Smooth muscle cell (in vitro differentiated cells): ENCODE measurements at regions not wholly inside any gene's neighbourhood (a gene's known extent, or its start where the extent isn't known, plus 50 kb on each side); places are given as distances from the start of the nearest gene placed in this dataset.

Experiments
- DNase-seq: peaks from one replicate; lab custom pipeline; 2025; ENCODE audit not compliant: unreplicated experiment; lab: John Stamatoyannopoulos, UW
- H2AFZ ChIP-seq: fragments of 200-600 bp; sonication (generic); 2 replicates; pipeline ENCODE4 v1.6.0; 2016; ENCODE audit warnings: antibody characterized with exemption, low read depth, mild to moderate bottlenecking
- H3F3A ChIP-seq: fragments of 200-600 bp; sonication (generic); 2 replicates; pipeline ENCODE4 v1.6.0; 2017; ENCODE audit warnings: antibody characterized with exemption, low read depth
- H3K27ac ChIP-seq: fragments of 200-600 bp; sonication (generic); 2 replicates; pipeline ENCODE4 v1.5.1; 2016; ENCODE audit warnings: low read depth, mild to moderate bottlenecking
- H3K27me3 ChIP-seq: fragments of 200-600 bp; sonication (generic); 2 replicates; pipeline ENCODE4 v1.6.1; 2016; ENCODE audit warnings: low read depth, mild to moderate bottlenecking
- H3K36me3 ChIP-seq: fragments of 200-600 bp; sonication (generic); 2 replicates; pipeline ENCODE4 v1.5.1; 2016; ENCODE audit warnings: low read depth
- H3K4me1 ChIP-seq: fragments of 200-600 bp; sonication (generic); 2 replicates; pipeline ENCODE4 v1.5.1; 2016; ENCODE audit warnings: low read depth
- H3K4me2 ChIP-seq: fragments of 200-600 bp; sonication (generic); 2 replicates; pipeline ENCODE4 v1.6.0; 2016; ENCODE audit warnings: mild to moderate bottlenecking
- H3K4me3 ChIP-seq: fragments of 200-600 bp; sonication (generic); 2 replicates; pipeline ENCODE4 v1.5.1; 2016; ENCODE audit warnings: mild to moderate bottlenecking
- H3K79me2 ChIP-seq: fragments of 200-600 bp; sonication (generic); 2 replicates; pipeline ENCODE4 v1.6.0; 2016; ENCODE audit warnings: low read depth, mild to moderate bottlenecking
- H3K9ac ChIP-seq: fragments of 200-600 bp; sonication (generic); 2 replicates; pipeline ENCODE4 v1.6.0; 2016; ENCODE audit warnings: low read depth
- H3K9me3 ChIP-seq: fragments of 200-600 bp; sonication (generic); replicated peaks from 2 replicates; pipeline ENCODE4 v1.5.1; 2016; ENCODE audit warnings: low read depth
- H4K20me1 ChIP-seq: fragments of 200-600 bp; sonication (generic); 2 replicates; pipeline ENCODE4 v1.6.0; 2016; ENCODE audit warnings: low read depth
- CTCF ChIP-seq: fragments of 200-600 bp; sonication (generic); IDR thresholded peaks from 2 replicates; pipeline ENCODE4 v1.5.1; 2017; ENCODE audit warnings: borderline replicate concordance, mild to moderate bottlenecking, antibody characterized with exemption; ENCODE audit not compliant: insufficient read depth, poor library complexity, severe bottlenecking
- WGBS: methylation state at CpG from one replicate; pipeline ENCODE4 v1.1.7; 2016; ENCODE audit warnings: low lambda C conversion rate; 5-methylcytosine and 5-hydroxymethylcytosine counted together

GRCh38 chr4:77354550-77354949, 197.5 kb downstream of the CCNG2 start:
- TF ChIP-seq CTCF: no peak
- no peaks in the 10 kb centered on the region for H3K9me3 ChIP-seq
- H3K27me3 ChIP-seq: peaks cover 7% of the 10 kb centered on the region
- H4K20me1 ChIP-seq: no peaks in the 10 kb centered on the region
- no peak overlapping the region for H3K9ac ChIP-seq
- H3K4me1 ChIP-seq: no peaks in the 10 kb centered on the region
- H3F3A ChIP-seq: no peaks in the 10 kb centered on the region
- no peaks in the 10 kb centered on the region for H3K79me2 ChIP-seq
- no peak overlapping the region for H3K4me3 ChIP-seq
- H3K27ac ChIP-seq: no peak overlapping the region
- DNase-seq: no peak
- no peaks in the 10 kb centered on the region for H3K36me3 ChIP-seq
- 83% methylated on average over 1 of the region's 1 CpG for WGBS
- no peak overlapping the region for H2AFZ ChIP-seq
- no peak overlapping the region for H3K4me2 ChIP-seq

- WGBS: 86% methylated on average over 2 of the region's 2 CpGs
- DNase-seq: no peak
Observed at GRCh38 chr4:77355731-77356130, 198.7 kb downstream of the CCNG2 start.

GRCh38 chr4:77358315-77358928, 201.4 kb downstream of the CCNG2 start:
- Histone ChIP-seq H3K79me2 (no peaks in the 10 kb centered on the region), H3K4me3 (no peak overlapping the region), H3K4me1 (no peaks in the 10 kb centered on the region), H3K27me3 (peaks cover 38% of the 10 kb centered on the region), H2AFZ (no peak overlapping the region), H3K9me3 (no peaks in the 10 kb centered on the region), H3K9ac (no peak overlapping the region), H3F3A (no peaks in the 10 kb centered on the region), H3K4me2 (no peak overlapping the region), H4K20me1 (no peaks in the 10 kb centered on the region), H3K27ac (no peak overlapping the region), H3K36me3 (no peaks in the 10 kb centered on the region)
- 93% methylated on average over 2 of the region's 2 CpGs for WGBS
- no peak for DNase-seq
- peak; percentile 72 for TF ChIP-seq CTCF

More at GRCh38 chr4:77355731-77356130, 198.7 kb downstream of the CCNG2 start:
- no peak for TF ChIP-seq CTCF
- Histone ChIP-seq H3K9me3 (no peaks in the 10 kb centered on the region), H4K20me1 (no peaks in the 10 kb centered on the region), H3K79me2 (no peaks in the 10 kb centered on the region), H3K4me3 (no peak overlapping the region), H3K27ac (no peak overlapping the region), H2AFZ (no peak overlapping the region), H3K36me3 (no peaks in the 10 kb centered on the region), H3K9ac (no peak overlapping the region), H3K4me2 (no peak overlapping the region), H3K4me1 (no peaks in the 10 kb centered on the region), H3K27me3 (peaks cover 19% of the 10 kb centered on the region), H3F3A (no peaks in the 10 kb centered on the region)

- no peak overlapping the region for H2AFZ ChIP-seq
- no peaks in the 10 kb centered on the region for H3K4me1 ChIP-seq
- WGBS: 86% methylated on average over 4 of the region's 4 CpGs
- no peaks in the 10 kb centered on the region for H4K20me1 ChIP-seq
- H3K27me3 ChIP-seq: peaks cover 38% of the 10 kb centered on the region
- no peaks in the 10 kb centered on the region for H3K79me2 ChIP-seq
- no peak overlapping the region for H3K9ac ChIP-seq
- H3F3A ChIP-seq: no peaks in the 10 kb centered on the region
- no peak overlapping the region for H3K4me2 ChIP-seq
- H3K9me3 ChIP-seq: no peaks in the 10 kb centered on the region
- no peak for TF ChIP-seq CTCF
- DNase-seq: no peak
- no peak overlapping the region for H3K27ac ChIP-seq
- no peak overlapping the region for H3K4me3 ChIP-seq
- no peaks in the 10 kb centered on the region for H3K36me3 ChIP-seq
Observed at GRCh38 chr4:77360451-77360850, 203.4 kb downstream of the CCNG2 start.
